HG02870 (cell line): ENCODE measurements at regions not wholly inside any gene's neighbourhood (a gene's known extent, or its start where the extent isn't known, plus 50 kb on each side); places are given as distances from the start of the nearest gene placed in this dataset.
A peak's percentile ranks its signal among the peaks of the same experiment; 100 is the strongest.
"Not testable (repeated sequence)": the region's sequence is repeated elsewhere in the genome, so short reads cannot be mapped to it uniquely, and the experiment has no call there.

Source experiments
- ATAC-seq: cut with Tn5 transposase; IDR thresholded peaks from one replicate; pipeline ENCODE4 v1.9.1; 2021; ENCODE audit warnings: mild to moderate bottlenecking, moderate library complexity; ENCODE audit not compliant: unreplicated experiment

GRCh38 chr2:62335612-62336011 is 139.7 kb downstream of the B3GNT2 start:
- ATAC-seq: no peak

GRCh38 chr2:62334440-62335058 is 138.6 kb downstream of the B3GNT2 start:
- peak; percentile 75 for ATAC-seq

- ATAC-seq: no peak
These were observed 138.1 kb downstream of the B3GNT2 start for GRCh38 chr2:62334009-62334408.

- ATAC-seq: no peak
These were observed 135.0 kb downstream of the B3GNT2 start for GRCh38 chr2:62330959-62331358.

- no peak for ATAC-seq
These were observed 133.9 kb downstream of the B3GNT2 start for GRCh38 chr2:62329797-62330196.

- ATAC-seq: no peak
These were observed 130.8 kb downstream of the B3GNT2 start for GRCh38 chr2:62326735-62327134.

GRCh38 chr2:62325398-62325797 is 129.5 kb downstream of the B3GNT2 start:
- no peak for ATAC-seq

- ATAC-seq: peak; percentile 75
These were observed 125.7 kb downstream of the B3GNT2 start for GRCh38 chr2:62321380-62322289.

GRCh38 chr2:62320657-62321357 is 124.9 kb downstream of the B3GNT2 start:
- ATAC-seq: peak; percentile 70

- not testable (repeated sequence) for ATAC-seq
These were observed 124.2 kb downstream of the B3GNT2 start for GRCh38 chr2:62320137-62320536.

GRCh38 chr2:62319070-62319469 is 123.2 kb downstream of the B3GNT2 start:
- ATAC-seq: no peak

- no peak for ATAC-seq
These were observed 119.6 kb downstream of the B3GNT2 start for GRCh38 chr2:62315476-62315875.

GRCh38 chr2:62314291-62314690 is 118.4 kb downstream of the B3GNT2 start:
- no peak for ATAC-seq

- ATAC-seq: peak; percentile 55
These were observed 117.7 kb downstream of the B3GNT2 start for GRCh38 chr2:62313449-62314227.

GRCh38 chr2:62309465-62310091 is 113.7 kb downstream of the B3GNT2 start:
- ATAC-seq: peak; percentile 62

- no peak for ATAC-seq
These were observed 113.2 kb downstream of the B3GNT2 start for GRCh38 chr2:62309081-62309464.

- ATAC-seq: no peak
These were observed 111.8 kb downstream of the B3GNT2 start for GRCh38 chr2:62307469-62308389.

GRCh38 chr2:62306751-62307468 is 111.0 kb downstream of the B3GNT2 start:
- no peak for ATAC-seq
